Mucosa of descending colon (tissue), 3 donors: ENCODE measurements at regions not wholly inside any gene's neighbourhood (a gene's known extent, or its start where the extent isn't known, plus 50 kb on each side); places are given as distances from the start of the nearest gene placed in this dataset.

Experiments used
- ATAC-seq: fragments of 200-7000 bp; cut with Tn5 transposase; one replicate; pipeline ENCODE4 v1.9.1; 2020; ENCODE audit warnings: mild to moderate bottlenecking, moderate library complexity
- DNase-seq, 3 donors: peaks; one replicate each; pipeline ENCODE4 v3.0.0-alpha.2; 2020
- H3K36me3 ChIP-seq: fragments of 200-600 bp; one replicate; pipeline ENCODE4 v1.8.0; 2021; ENCODE audit warnings: low read depth, mild to moderate bottlenecking
- H3K4me1 ChIP-seq: fragments of 200-600 bp; one replicate; pipeline ENCODE4 v1.8.0; 2021; ENCODE audit warnings: low read depth, mild to moderate bottlenecking
- H3K4me3 ChIP-seq: fragments of 200-600 bp; one replicate; pipeline ENCODE4 v1.8.0; 2021; ENCODE audit warnings: mild to moderate bottlenecking
- H3K9me3 ChIP-seq: fragments of 200-600 bp; one replicate; pipeline ENCODE4 v1.8.0; 2021; ENCODE audit warnings: mild to moderate bottlenecking
- CTCF ChIP-seq: fragments of 200-600 bp; IDR thresholded peaks from one replicate; pipeline ENCODE4 v1.8.0; 2022; ENCODE audit warnings: antibody characterized with exemption, mild to moderate bottlenecking
- intact Hi-C, 2 donors: fragments of 100-400 bp; cut with DNase I in 1 of 2; cut with micrococcal nuclease in 1 of 2; formaldehyde crosslinking; loops; one replicate each; pipeline versions ENCODE4 v1.11.0 to v1.11.1; 2022; cut with DNase I, micrococcal nuclease
- donor health status: DM: no; HTN: no; CAD: no; lungs with moderate emphysema.
- donor health status: DM: no; HTN: no; CAD: no.
- donor health status: DM: no; HTN: yes; CAD: no.

GRCh38 chr2:220476877-220477276, 849.4 kb downstream of the SLC4A3 start:
- no peak for TF ChIP-seq CTCF
- Histone ChIP-seq H3K4me1 (no peaks in the 10 kb centered on the region), H3K4me3 (no peak overlapping the region), H3K9me3 (no peaks in the 10 kb centered on the region), H3K36me3 (no peaks in the 10 kb centered on the region)
- DNase-seq = no peak
- no peak for ATAC-seq
- intact Hi-C loops = no loop called here

GRCh38 chr2:220478305-220479058, 851.1 kb downstream of the SLC4A3 start:
- no peak for TF ChIP-seq CTCF
- intact Hi-C loops = no loop called here
- H3K4me3 ChIP-seq = no peak overlapping the region
- ATAC-seq = no peak
- H3K4me1 ChIP-seq = no peaks in the 10 kb centered on the region
- no peaks in the 10 kb centered on the region for H3K9me3 ChIP-seq
- no peaks in the 10 kb centered on the region for H3K36me3 ChIP-seq
- no peak for DNase-seq

- no peak for DNase-seq
- Histone ChIP-seq H3K9me3 (no peaks in the 10 kb centered on the region), H3K4me3 (no peak overlapping the region), H3K36me3 (no peaks in the 10 kb centered on the region), H3K4me1 (no peaks in the 10 kb centered on the region)
- ATAC-seq = no peak
- TF ChIP-seq CTCF = no peak
- intact Hi-C loops = no loop called here
Measured at GRCh38 chr2:220482716-220483115, 855.3 kb downstream of the SLC4A3 start.

GRCh38 chr2:220489121-220489520, 861.7 kb downstream of the SLC4A3 start:
- intact Hi-C loops = no loop called here
- Histone ChIP-seq H3K36me3 (no peaks in the 10 kb centered on the region), H3K4me3 (no peak overlapping the region), H3K9me3 (no peaks in the 10 kb centered on the region), H3K4me1 (no peaks in the 10 kb centered on the region)
- TF ChIP-seq CTCF = no peak
- DNase-seq = no peak
- ATAC-seq = no peak

- no peaks in the 10 kb centered on the region for H3K36me3 ChIP-seq
- no peak for TF ChIP-seq CTCF
- intact Hi-C loops = no loop called here
- DNase-seq = no peak
- no peak overlapping the region for H3K4me3 ChIP-seq
- no peaks in the 10 kb centered on the region for H3K9me3 ChIP-seq
- no peaks in the 10 kb centered on the region for H3K4me1 ChIP-seq
- ATAC-seq = no peak
Measured at GRCh38 chr2:220491670-220492069, 864.2 kb downstream of the SLC4A3 start.
